T-cell (primary cell): ENCODE measurements at regions not wholly inside any gene's neighbourhood (a gene's known extent, or its start where the extent isn't known, plus 50 kb on each side); places are given as distances from the start of the nearest gene placed in this dataset.

ENCODE experiments used
- ATAC-seq, 4 experiments: fragments of 200-7000 bp in 3 of 4; fragments of 150-1000 bp in 1 of 4; cut with Tn5 transposase; replicated peaks in 1 of 4; 1 replicate in 3 of 4; 2 replicates in 1 of 4; pipeline ENCODE4 v1.10.0; 2021; ENCODE audit warnings: moderate library complexity in 3 of 4, mild to moderate bottlenecking in 2 of 4, moderate number of reproducible peaks in 1 of 4
- CTCF ChIA-PET, 2 donors: fragments of 300-600 bp; sonication (Branson Sonifier 250); formaldehyde crosslinking; loops; one replicate each; lab custom pipeline; 2022; ENCODE audit warnings: antibody characterized with exemption in 2 of 2; lab: Charles Lee
- POLR2A ChIA-PET, 2 donors: fragments of 300-600 bp; sonication (Branson Sonifier 250); formaldehyde crosslinking; loops; one replicate each; lab custom pipeline; 2022; ENCODE audit warnings: antibody characterized with exemption in 2 of 2; lab: Charles Lee
- DNase-seq, 35 experiments: peaks; one replicate each; pipeline versions ENCODE4 v3.0.0 to v3.0.0-alpha.2; 2013 to 2023
- H3K27ac ChIP-seq: one replicate; pipeline ENCODE4 v1.5.1; 2013; ENCODE audit warnings: low read length
- H3K27me3 ChIP-seq, 2 experiments: replicated peaks in 1 of 2; 1 replicate in 1 of 2; 2 replicates in 1 of 2; pipeline versions ENCODE4 v1.6.1 to v1.7.0; 2013; ENCODE audit warnings: low read length in 1 of 2, mixed read lengths in 1 of 2; ENCODE audit not compliant: control insufficient read depth in 2 of 2, insufficient read depth in 2 of 2; ENCODE audit errors: extremely low read depth in 1 of 2
- H3K36me3 ChIP-seq, 2 donors: 1 replicate in 1 of 2; 2 replicates in 1 of 2; pipeline versions ENCODE4 v1.6.1 to v1.7.0; 2013; ENCODE audit warnings: low read length in 1 of 2; ENCODE audit not compliant: control insufficient read depth in 2 of 2, insufficient read depth in 1 of 2; ENCODE audit errors: extremely low read depth in 1 of 2
- H3K4me1 ChIP-seq, 2 experiments: 1 replicate in 1 of 2; 2 replicates in 1 of 2; pipeline versions ENCODE4 v1.6.1 to v1.7.0; 2013; ENCODE audit warnings: low read length in 2 of 2, mixed read lengths in 1 of 2; ENCODE audit not compliant: insufficient read depth in 2 of 2, control insufficient read depth in 1 of 2; ENCODE audit errors: extremely low read depth in 1 of 2
- H3K4me3 ChIP-seq, 2 donors: 1 replicate in 1 of 2; 2 replicates in 1 of 2; pipeline versions ENCODE4 v1.5.1 to v1.7.0; 2013; ENCODE audit warnings: mild to moderate bottlenecking in 2 of 2, low read length in 1 of 2, moderate library complexity in 1 of 2; ENCODE audit not compliant: control insufficient read depth in 1 of 2; ENCODE audit errors: extremely low read depth in 1 of 2
- H3K9me3 ChIP-seq: 2 replicates; pipeline ENCODE4 v1.7.0; 2013
- H3K27ac Mint-ChIP-seq, 2 donors: one replicate each; pipeline ENCODE4 v1.8.0; 2020 to 2021; ENCODE audit warnings: mild to moderate bottlenecking in 2 of 2, mixed read lengths in 2 of 2
- H3K27me3 Mint-ChIP-seq, 2 donors: one replicate each; pipeline ENCODE4 v1.8.0; 2021 to 2022; ENCODE audit warnings: mixed read lengths in 2 of 2
- H3K36me3 Mint-ChIP-seq: one replicate; pipeline ENCODE4 v1.8.0; 2021; ENCODE audit warnings: mixed read lengths
- H3K4me1 Mint-ChIP-seq, 3 donors: one replicate each; pipeline ENCODE4 v1.8.0; 2020 to 2022; ENCODE audit warnings: mixed read lengths in 3 of 3, mild to moderate bottlenecking in 1 of 3
- H3K4me3 Mint-ChIP-seq, 3 donors: one replicate each; pipeline ENCODE4 v1.8.0; 2020 to 2022; ENCODE audit warnings: mild to moderate bottlenecking in 3 of 3, mixed read lengths in 3 of 3, moderate library complexity in 3 of 3
- H3K9me3 Mint-ChIP-seq, 3 donors: one replicate each; pipeline ENCODE4 v1.8.0; 2020 to 2022; ENCODE audit warnings: mixed read lengths in 3 of 3
- WGBS: methylation state at CpG from one replicate; pipeline ENCODE4 v1.1.5; 2013; ENCODE audit warnings: missing lambda C conversion rate; ENCODE audit not compliant: insufficient coverage; 5-methylcytosine and 5-hydroxymethylcytosine counted together

DNA sequence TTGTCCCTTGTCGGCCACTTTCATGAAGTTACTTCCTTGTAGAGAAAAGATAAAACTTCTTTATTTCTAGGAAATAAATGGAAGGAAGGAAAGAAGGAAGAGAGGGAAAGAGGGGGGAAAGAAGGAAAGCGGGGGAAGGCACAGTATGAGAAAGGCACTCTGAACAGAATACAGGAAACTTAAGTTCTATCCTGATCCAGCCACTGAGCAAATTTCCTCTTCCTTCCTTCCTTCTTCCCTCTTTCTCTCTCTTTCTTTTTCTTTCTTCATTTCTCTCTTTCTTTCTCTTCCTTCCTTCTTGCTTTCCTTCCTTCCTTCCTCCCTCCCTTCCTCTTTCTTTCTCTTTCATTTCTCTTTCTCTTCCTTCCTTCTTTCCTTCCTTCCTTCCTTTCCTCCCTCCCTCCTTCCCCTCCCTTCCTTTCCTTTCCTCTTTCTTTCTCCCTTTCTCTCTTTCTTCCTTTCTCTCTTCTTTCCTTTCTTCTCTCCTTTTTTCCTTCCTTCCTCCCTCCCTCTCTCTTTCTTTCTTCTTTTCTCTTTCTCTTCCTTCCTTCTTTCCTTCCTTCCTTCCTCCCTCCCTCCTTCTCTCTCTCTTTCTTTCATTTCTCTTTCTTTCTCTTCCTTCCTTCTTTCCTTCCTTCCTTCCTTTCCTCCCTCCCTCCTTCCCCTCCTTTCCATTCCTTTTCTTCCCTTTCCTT lies 240.2 kb upstream of the BRINP1 start:
- Mint-ChIP-seq H3K27ac (no peak overlapping the region), H3K4me1 (no peaks in the 10 kb centered on the region), H3K36me3 (no peaks in the 10 kb centered on the region), H3K9me3 (peaks cover 0 to 20% (median 17%) of the 10 kb centered on the region in 3 donors), H3K4me3 (no peak overlapping the region), H3K27me3 (no peaks in the 10 kb centered on the region)
- H3K27ac ChIP-seq: no peak overlapping the region
- H3K9me3 ChIP-seq: no peaks in the 10 kb centered on the region
- no peak for ATAC-seq
- H3K4me1 ChIP-seq: no peaks in the 10 kb centered on the region
- no peaks in the 10 kb centered on the region for H3K36me3 ChIP-seq
- no peak for DNase-seq
- WGBS: no CpG with 5 or more reads among the region's 2 CpGs
- POLR2A ChIA-PET: interaction anchor here in 1 of 2 donors (0.6 kb wide), 1 partner anchor 485 kb away, joined by 3 read pairs; no protein-coding TSS in a partner anchor
- CTCF ChIA-PET: no interaction called here
- no peaks in the 10 kb centered on the region for H3K27me3 ChIP-seq
- H3K4me3 ChIP-seq: no peak overlapping the region

DNA sequence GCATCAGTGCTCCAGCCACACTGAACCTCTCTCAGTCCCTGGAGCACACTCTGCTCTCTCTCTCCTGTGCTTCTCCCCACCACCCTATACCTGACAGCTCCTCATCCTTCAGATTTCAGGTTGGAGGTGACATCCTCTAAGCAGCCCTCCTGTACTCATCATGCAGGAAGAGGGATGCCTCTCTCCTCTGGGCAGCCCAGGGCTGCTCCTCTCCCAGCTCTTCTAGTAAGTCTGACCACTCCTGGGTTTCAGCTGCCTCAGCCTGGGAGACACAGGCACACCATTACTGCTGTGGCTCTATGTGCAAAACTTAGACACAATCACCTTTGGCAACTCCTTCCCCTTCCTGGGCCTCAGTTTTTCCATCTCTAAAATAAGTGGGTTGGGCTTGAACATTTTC lies 232.4 kb upstream of the BRINP1 start:
- Mint-ChIP-seq H3K4me3 (no peak overlapping the region), H3K27me3 (peaks cover 0 to 4% of the 10 kb centered on the region in 2 donors), H3K9me3 (peaks cover 0 to 13% (median 11%) of the 10 kb centered on the region in 3 donors), H3K36me3 (no peaks in the 10 kb centered on the region), H3K4me1 (no peaks in the 10 kb centered on the region), H3K27ac (no peak overlapping the region)
- Histone ChIP-seq H3K36me3 (no peaks in the 10 kb centered on the region), H3K27me3 (no peaks in the 10 kb centered on the region), H3K4me1 (no peaks in the 10 kb centered on the region), H3K27ac (no peak overlapping the region), H3K4me3 (no peak overlapping the region), H3K9me3 (no peaks in the 10 kb centered on the region)
- no peak for ATAC-seq
- no peak for DNase-seq
- ChIA-PET CTCF (no interaction called here), POLR2A (no interaction called here)

DNA sequence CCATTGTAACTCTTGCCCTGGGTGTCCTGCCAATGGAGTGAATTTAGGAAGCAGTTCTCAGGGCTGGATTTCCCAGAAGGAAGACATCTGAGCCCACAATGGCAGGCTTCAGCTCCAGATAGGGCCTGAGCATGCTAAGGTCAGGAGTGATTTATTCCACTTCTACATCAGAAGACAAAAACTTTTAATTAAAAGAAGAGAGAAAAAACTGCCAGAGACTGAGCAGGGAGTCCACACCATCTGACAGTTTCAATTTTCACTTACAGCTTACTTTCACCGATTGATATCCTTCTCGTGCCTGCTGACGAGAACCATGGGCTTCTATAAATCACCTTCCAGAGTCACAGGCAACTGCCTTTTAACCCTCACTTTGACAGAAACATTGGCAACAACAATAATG lies 228.3 kb upstream of the BRINP1 start:
- Mint-ChIP-seq H3K27me3 (peaks cover 0 to 4% of the 10 kb centered on the region in 2 donors), H3K4me3 (no peak overlapping the region), H3K36me3 (no peaks in the 10 kb centered on the region), H3K9me3 (peaks cover 3 to 5% (median 3%) of the 10 kb centered on the region in 3 donors), H3K27ac (no peak overlapping the region), H3K4me1 (no peaks in the 10 kb centered on the region)
- ATAC-seq: no peak
- no peaks in the 10 kb centered on the region for H3K9me3 ChIP-seq
- no peak overlapping the region for H3K27ac ChIP-seq
- H3K4me1 ChIP-seq: no peaks in the 10 kb centered on the region
- CTCF ChIA-PET: no interaction called here
- POLR2A ChIA-PET: no interaction called here
- H3K36me3 ChIP-seq: no peaks in the 10 kb centered on the region
- no peaks in the 10 kb centered on the region for H3K27me3 ChIP-seq
- no peak for DNase-seq
- 60% methylated on average over 3 of the region's 3 CpGs for WGBS
- no peak overlapping the region for H3K4me3 ChIP-seq

DNA sequence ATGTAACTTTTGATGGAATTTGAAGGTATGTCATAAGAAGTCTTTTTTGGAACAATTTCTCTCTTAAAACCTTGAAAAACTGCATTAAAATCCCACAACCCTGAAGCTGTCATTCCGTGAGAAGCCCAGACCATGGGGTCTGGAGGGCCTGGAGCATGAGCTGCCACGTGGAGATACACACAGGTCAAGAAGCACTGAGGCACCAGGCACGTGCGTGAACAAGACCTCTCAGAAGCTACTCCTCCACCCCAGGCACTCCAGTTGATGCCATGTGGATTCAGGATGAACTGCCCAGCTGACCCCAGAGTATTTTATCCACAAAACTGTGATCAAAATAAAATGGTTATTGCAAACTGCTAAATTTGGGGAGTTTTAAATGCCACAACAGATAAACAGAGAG lies 227.5 kb upstream of the BRINP1 start:
- H3K36me3 Mint-ChIP-seq: no peaks in the 10 kb centered on the region
- Histone ChIP-seq H3K27ac (no peak overlapping the region), H3K4me1 (no peaks in the 10 kb centered on the region), H3K4me3 (no peak overlapping the region), H3K36me3 (no peaks in the 10 kb centered on the region), H3K9me3 (no peaks in the 10 kb centered on the region), H3K27me3 (no peaks in the 10 kb centered on the region)
- POLR2A ChIA-PET: no interaction called here
- DNase-seq: no peak
- ATAC-seq: no peak
- peaks cover 0 to 5% (median 4%) of the 10 kb centered on the region in 3 donors for H3K9me3 Mint-ChIP-seq
- CTCF ChIA-PET: no interaction called here
- H3K27me3 Mint-ChIP-seq: peaks cover 0 to 4% of the 10 kb centered on the region in 2 donors
- 58% methylated on average over 2 of the region's 4 CpGs for WGBS
- H3K4me1 Mint-ChIP-seq: no peaks in the 10 kb centered on the region
- H3K27ac Mint-ChIP-seq: no peak overlapping the region
- no peak overlapping the region for H3K4me3 Mint-ChIP-seq

DNA sequence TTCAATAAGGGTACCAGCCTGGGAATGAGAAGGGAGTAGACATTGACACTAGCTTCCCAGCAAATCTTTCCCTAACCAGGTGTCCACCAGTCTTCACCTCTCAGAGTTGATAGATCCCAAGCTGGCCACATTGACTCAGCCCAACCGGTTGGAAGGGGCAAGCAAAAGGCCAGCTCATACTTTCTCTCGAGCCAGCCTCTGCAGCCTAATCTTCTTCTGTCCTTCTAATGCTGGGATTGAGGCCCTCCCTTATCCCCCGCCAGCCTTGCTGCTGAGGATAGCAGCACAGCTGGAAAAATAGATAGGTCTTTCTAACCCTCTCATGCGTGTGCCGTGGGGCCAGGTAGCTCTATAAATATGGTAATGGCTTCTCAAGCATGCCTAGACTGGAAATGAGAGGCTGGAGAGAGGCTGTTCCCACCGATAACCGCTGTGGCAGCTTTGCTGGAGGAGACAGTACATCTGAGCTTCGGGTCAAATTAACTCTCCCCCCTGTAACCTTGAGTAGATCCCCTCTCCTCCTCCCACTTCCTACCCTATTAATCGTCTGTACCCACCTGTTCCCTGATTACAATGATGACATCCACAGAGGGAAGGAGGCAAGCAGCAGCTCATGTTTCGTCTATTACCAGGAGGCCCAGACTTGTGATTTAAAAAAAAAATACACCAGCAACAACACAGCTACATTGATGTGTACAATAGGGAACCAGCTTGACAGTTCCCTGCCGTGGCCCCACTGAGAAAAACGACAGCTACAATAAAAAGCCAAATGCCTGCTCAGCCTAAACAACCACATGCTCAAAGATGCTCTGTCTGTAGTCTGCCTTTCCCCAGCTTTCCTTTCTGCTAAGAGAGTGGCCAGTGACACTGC lies 219.9 kb upstream of the BRINP1 start:
- Histone ChIP-seq H3K36me3 (no peaks in the 10 kb centered on the region), H3K9me3 (no peaks in the 10 kb centered on the region), H3K4me3 (no peak overlapping the region), H3K27ac (no peak overlapping the region), H3K27me3 (no peaks in the 10 kb centered on the region), H3K4me1 (no peaks in the 10 kb centered on the region)
- no peak for ATAC-seq
- WGBS: 38% methylated on average over 4 of the region's 12 CpGs
- Mint-ChIP-seq H3K27ac (no peak overlapping the region), H3K4me3 (no peak overlapping the region), H3K36me3 (no peaks in the 10 kb centered on the region), H3K4me1 (no peaks in the 10 kb centered on the region), H3K9me3 (peaks cover 0 to 10% (median 2%) of the 10 kb centered on the region in 3 donors), H3K27me3 (no peaks in the 10 kb centered on the region)
- DNase-seq: no peak
- ChIA-PET CTCF (interaction anchor here in 1 of 2 donors (1.0 kb wide), 1 partner anchor 15 kb away, joined by 3 read pairs; no protein-coding TSS in a partner anchor), POLR2A (no interaction called here)

- Histone ChIP-seq H3K36me3 (no peaks in the 10 kb centered on the region), H3K27me3 (no peaks in the 10 kb centered on the region), H3K4me3 (no peak overlapping the region), H3K27ac (no peak overlapping the region), H3K9me3 (no peaks in the 10 kb centered on the region), H3K4me1 (no peaks in the 10 kb centered on the region)
- ATAC-seq: no peak
- no peak overlapping the region for H3K4me3 Mint-ChIP-seq
- POLR2A ChIA-PET: no interaction called here
- H3K27ac Mint-ChIP-seq: no peak overlapping the region
- CTCF ChIA-PET: no interaction called here
- H3K36me3 Mint-ChIP-seq: no peaks in the 10 kb centered on the region
- no CpG with 5 or more reads among the region's 1 CpG for WGBS
- H3K4me1 Mint-ChIP-seq: no peaks in the 10 kb centered on the region
- DNase-seq: no peak
- no peaks in the 10 kb centered on the region for H3K27me3 Mint-ChIP-seq
- peaks cover 0 to 7% (median 4%) of the 10 kb centered on the region in 3 donors for H3K9me3 Mint-ChIP-seq
Observed at GRCh38 chr9:119577881-119578280, 208.6 kb upstream of the BRINP1 start.
